ENCODE measurements at regions not wholly inside any gene's neighbourhood (a gene's known extent, or its start where the extent isn't known, plus 50 kb on each side); places are given as distances from the start of the nearest gene placed in this dataset.

- Histone ChIP-seq H3K4me1 (ENCODE audit: control insufficient read depth in 2 of 2, insufficient read depth in 2 of 2, low read length in 2 of 2) (peaks cover 15 to 16% of the 10 kb centered on the region in 2 donors), H3K4me2 (replicated peaks; ENCODE audit: low read depth, low read length, poor library complexity, severe bottlenecking) (no peak overlapping the region), H4K20me1 (ENCODE audit: control insufficient read depth, insufficient read depth, low read length, poor library complexity, severe bottlenecking) (no peaks in the 10 kb centered on the region), H3K9me3 (ENCODE audit: control extremely low read depth in 1 of 3, control insufficient read depth in 2 of 3, insufficient read depth in 1 of 3, low read length in 2 of 3) (peaks cover 0 to 33% (median 12%) of the 10 kb centered on the region in 3 donors), H2AFZ (ENCODE audit: insufficient read depth, low read depth, low read length, poor library complexity, severe bottlenecking) (no peak overlapping the region), H3K4me3 (ENCODE audit: control extremely low read depth in 1 of 5, extremely low read depth in 1 of 5, insufficient read depth in 1 of 5, low read depth in 2 of 5, low read length in 4 of 5) (no peak overlapping the region), H3K9ac (ENCODE audit: low read length) (no peak overlapping the region), H3K27ac (ENCODE audit: low read length in 2 of 2) (no peak overlapping the region), H3K36me3 (replicated peaks in 1 of 2; ENCODE audit: control extremely low read depth in 1 of 2, control insufficient read depth in 1 of 2, extremely low read depth in 1 of 2, insufficient read depth in 2 of 2, low read length in 1 of 2) (no peaks in the 10 kb centered on the region), H3K79me2 (ENCODE audit: control insufficient read depth, insufficient read depth, low read length) (no peaks in the 10 kb centered on the region), H3K27me3 (replicated peaks in 1 of 4; ENCODE audit: control extremely low read depth in 1 of 4, control insufficient read depth in 3 of 4, insufficient read depth in 4 of 4, low read length in 3 of 4) (no peaks in the 10 kb centered on the region)
- DNase-seq (no peak), ATAC-seq (ENCODE audit: low read depth) (no peak)
- Mint-ChIP-seq H3K9me3 (ENCODE audit: insufficient read depth) (peaks cover 8% of the 10 kb centered on the region), H3K27me3 (no peaks in the 10 kb centered on the region), H3K27ac (no peak overlapping the region), H3K4me3 (no peak overlapping the region), H3K4me1 (peaks cover 24% of the 10 kb centered on the region)
- WGBS (ENCODE audit: insufficient coverage) = 96% methylated on average over 15 of the region's 17 CpGs
- ChIA-PET CTCF (interaction anchor here (0.6 kb wide), 1 partner anchor 429 kb away, joined by 3 read pairs; no protein-coding TSS in a partner anchor), POLR2A (no interaction called here)
- TF ChIP-seq, protein P1, sequence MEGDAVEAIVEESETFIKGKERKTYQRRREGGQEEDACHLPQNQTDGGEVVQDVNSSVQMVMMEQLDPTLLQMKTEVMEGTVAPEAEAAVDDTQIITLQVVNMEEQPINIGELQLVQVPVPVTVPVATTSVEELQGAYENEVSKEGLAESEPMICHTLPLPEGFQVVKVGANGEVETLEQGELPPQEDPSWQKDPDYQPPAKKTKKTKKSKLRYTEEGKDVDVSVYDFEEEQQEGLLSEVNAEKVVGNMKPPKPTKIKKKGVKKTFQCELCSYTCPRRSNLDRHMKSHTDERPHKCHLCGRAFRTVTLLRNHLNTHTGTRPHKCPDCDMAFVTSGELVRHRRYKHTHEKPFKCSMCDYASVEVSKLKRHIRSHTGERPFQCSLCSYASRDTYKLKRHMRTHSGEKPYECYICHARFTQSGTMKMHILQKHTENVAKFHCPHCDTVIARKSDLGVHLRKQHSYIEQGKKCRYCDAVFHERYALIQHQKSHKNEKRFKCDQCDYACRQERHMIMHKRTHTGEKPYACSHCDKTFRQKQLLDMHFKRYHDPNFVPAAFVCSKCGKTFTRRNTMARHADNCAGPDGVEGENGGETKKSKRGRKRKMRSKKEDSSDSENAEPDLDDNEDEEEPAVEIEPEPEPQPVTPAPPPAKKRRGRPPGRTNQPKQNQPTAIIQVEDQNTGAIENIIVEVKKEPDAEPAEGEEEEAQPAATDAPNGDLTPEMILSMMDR (IDR thresholded peaks at IDR 0.05) = no peak
- no peak for TF ChIP-seq EZH2 (IDR thresholded peaks at IDR 0.05; ENCODE audit: borderline replicate concordance, insufficient read depth, low read depth, low read length, poor library complexity, severe bottlenecking)
- intact Hi-C loops (cut with micrococcal nuclease) = no loop called here
Measured at GRCh38 chr12:111055181-111055880, 135.0 kb upstream of the MYL2 start.

DNA sequence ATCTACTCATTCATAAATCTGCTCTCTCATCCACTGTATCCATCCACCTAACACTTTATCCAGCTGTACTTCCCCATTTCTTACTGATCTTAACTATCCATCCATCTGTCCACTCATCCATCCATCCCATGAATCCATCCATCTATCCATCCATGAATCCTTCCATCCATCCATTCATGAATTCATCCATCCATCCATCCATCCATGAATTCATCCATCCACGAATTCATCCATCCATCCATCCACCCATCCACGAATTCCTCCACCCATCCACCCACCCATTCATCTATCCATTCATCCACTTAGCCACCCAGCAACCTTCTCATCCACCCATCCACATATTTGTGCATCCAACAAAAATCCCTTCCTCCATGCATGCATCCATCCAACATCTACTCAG lies 128.6 kb upstream of the MYL2 start:
- Histone ChIP-seq H3K36me3 (replicated peaks in 1 of 2; ENCODE audit: control extremely low read depth in 1 of 2, control insufficient read depth in 1 of 2, extremely low read depth in 1 of 2, insufficient read depth in 2 of 2, low read length in 1 of 2) (no peaks in the 10 kb centered on the region), H4K20me1 (ENCODE audit: control insufficient read depth, insufficient read depth, low read length, poor library complexity, severe bottlenecking) (no peaks in the 10 kb centered on the region), H3K4me3 (ENCODE audit: control extremely low read depth in 1 of 5, extremely low read depth in 1 of 5, insufficient read depth in 1 of 5, low read depth in 2 of 5, low read length in 4 of 5) (no peak overlapping the region), H3K4me1 (ENCODE audit: control insufficient read depth in 2 of 2, insufficient read depth in 2 of 2, low read length in 2 of 2) (no peaks in the 10 kb centered on the region), H3K79me2 (ENCODE audit: control insufficient read depth, insufficient read depth, low read length) (no peaks in the 10 kb centered on the region), H2AFZ (ENCODE audit: insufficient read depth, low read depth, low read length, poor library complexity, severe bottlenecking) (no peak overlapping the region), H3K9me3 (ENCODE audit: control extremely low read depth in 1 of 3, control insufficient read depth in 2 of 3, insufficient read depth in 1 of 3, low read length in 2 of 3) (peaks cover 0 to 6% (median 0%) of the 10 kb centered on the region in 3 donors), H3K4me2 (replicated peaks; ENCODE audit: low read depth, low read length, poor library complexity, severe bottlenecking) (no peak overlapping the region), H3K27ac (ENCODE audit: low read length in 2 of 2) (no peak overlapping the region), H3K27me3 (replicated peaks in 1 of 4; ENCODE audit: control extremely low read depth in 1 of 4, control insufficient read depth in 3 of 4, insufficient read depth in 4 of 4, low read length in 3 of 4) (peaks cover 0 to 4% (median 0%) of the 10 kb centered on the region in 4 experiments), H3K9ac (ENCODE audit: low read length) (no peak overlapping the region)
- Mint-ChIP-seq H3K27ac (no peak overlapping the region), H3K9me3 (ENCODE audit: insufficient read depth) (no peaks in the 10 kb centered on the region), H3K4me1 (no peaks in the 10 kb centered on the region), H3K27me3 (peaks cover 9% of the 10 kb centered on the region), H3K4me3 (no peak overlapping the region)
- intact Hi-C loops (cut with micrococcal nuclease) = no loop called here
- no peak for DNase-seq
- WGBS (ENCODE audit: insufficient coverage) = 57% methylated on average over 2 of the region's 2 CpGs
- TF ChIP-seq EZH2 (IDR thresholded peaks at IDR 0.05; ENCODE audit: borderline replicate concordance, insufficient read depth, low read depth, low read length, poor library complexity, severe bottlenecking) = no peak
- TF ChIP-seq, protein P1 (IDR thresholded peaks at IDR 0.05) = no peak
- ChIA-PET CTCF (no interaction called here), POLR2A (no interaction called here)
- ATAC-seq (ENCODE audit: low read depth) = no peak
